Neural cell (in vitro differentiated cells): ENCODE measurements at regions not wholly inside any gene's neighbourhood (a gene's known extent, or its start where the extent isn't known, plus 50 kb on each side); places are given as distances from the start of the nearest gene placed in this dataset.

Experiments
- H2AFZ ChIP-seq: fragments of 200-600, 300-800 bp; sonication (generic), shearing (Covaris generic); 2 replicates; pipeline ENCODE4 v1.6.0; 2014; ENCODE audit warnings: low read depth, mild to moderate bottlenecking, antibody characterized with exemption, low read length, moderate library complexity
- H3F3A ChIP-seq: fragments of 200-600 bp; shearing (Covaris generic); 2 replicates; pipeline ENCODE4 v1.6.1; 2016; ENCODE audit warnings: mild to moderate bottlenecking, moderate library complexity, mixed read lengths, antibody characterized with exemption, low read length; ENCODE audit not compliant: insufficient read depth, poor library complexity, severe bottlenecking
- H3K27ac ChIP-seq: fragments of 200-600, 300-800 bp; sonication (generic), shearing (Covaris generic); 2 replicates; pipeline ENCODE4 v1.5.1; 2014; ENCODE audit warnings: mild to moderate bottlenecking, low read length, moderate library complexity
- H3K27me3 ChIP-seq: fragments of 300-800, 200-600 bp; sonication (generic), shearing (Covaris generic); 2 replicates; pipeline ENCODE4 v1.6.0; 2014; ENCODE audit warnings: mild to moderate bottlenecking, low read depth, low read length, moderate library complexity; ENCODE audit not compliant: insufficient read depth
- H3K36me3 ChIP-seq: fragments of 300-800, 200-600 bp; sonication (generic), shearing (Covaris generic); 2 replicates; pipeline ENCODE4 v1.5.1; 2014; ENCODE audit warnings: mild to moderate bottlenecking, antibody characterized with exemption, low read length, moderate library complexity; ENCODE audit not compliant: insufficient read depth
- H3K4me2 ChIP-seq: fragments of 300-800, 200-600 bp; sonication (generic), shearing (Covaris generic); 2 replicates; pipeline ENCODE4 v1.6.0; 2014; ENCODE audit warnings: mild to moderate bottlenecking, low read length
- H3K4me3 ChIP-seq: fragments of 300-800, 200-600 bp; sonication (generic), shearing (Covaris generic); 2 replicates; pipeline ENCODE4 v1.5.1; 2014; ENCODE audit warnings: mild to moderate bottlenecking, low read length, moderate library complexity
- H3K79me2 ChIP-seq: fragments of 200-600 bp; shearing (Covaris generic); replicated peaks from 2 replicates; pipeline ENCODE4 v1.6.0; 2014; ENCODE audit warnings: mild to moderate bottlenecking, low read length, moderate library complexity; ENCODE audit not compliant: insufficient read depth
- H3K9ac ChIP-seq: fragments of 300-800, 200-600 bp; sonication (generic), shearing (Covaris generic); 2 replicates; pipeline ENCODE4 v1.6.1; 2016; ENCODE audit warnings: mild to moderate bottlenecking, low read length, mixed read lengths
- H3K9me2 ChIP-seq: fragments of 200-600 bp; shearing (Covaris generic); 2 replicates; pipeline ENCODE4 v1.6.1; 2016; ENCODE audit warnings: mild to moderate bottlenecking, low read length, mixed read lengths; ENCODE audit not compliant: insufficient read depth
- H3K9me3 ChIP-seq: fragments of 200-600, 300-800 bp; sonication (generic), shearing (Covaris generic); 2 replicates; pipeline ENCODE4 v1.6.1; 2016; ENCODE audit warnings: mild to moderate bottlenecking, mixed run types, low read length, moderate library complexity, mixed read lengths
- H4K20me1 ChIP-seq: fragments of 200-600 bp; shearing (Covaris generic); 2 replicates; pipeline ENCODE4 v1.6.1; 2016; ENCODE audit warnings: mild to moderate bottlenecking, mixed run types; ENCODE audit not compliant: insufficient read depth
- EP300 ChIP-seq: fragments of 450-650 bp; conservative IDR thresholded peaks from 2 replicates; pipeline ENCODE4 v1.6.1; 2014; ENCODE audit warnings: antibody characterized with exemption, mild to moderate bottlenecking, moderate library complexity; ENCODE audit not compliant: poor library complexity, severe bottlenecking
- EZH2 ChIP-seq: fragments of 200-600, 300-800 bp; shearing (Covaris generic), sonication (generic); IDR thresholded peaks from 2 replicates; pipeline ENCODE4 v1.6.1; 2014; ENCODE audit warnings: antibody characterized with exemption, low read length, borderline replicate concordance, mild to moderate bottlenecking; ENCODE audit not compliant: insufficient read depth, poor library complexity, severe bottlenecking
- MXI1 ChIP-seq: fragments of 450-650 bp; conservative IDR thresholded peaks from 2 replicates; pipeline ENCODE4 v1.6.1; 2014; ENCODE audit warnings: antibody characterized with exemption, mild to moderate bottlenecking; ENCODE audit not compliant: poor library complexity, severe bottlenecking
- POLR2AphosphoS5 ChIP-seq: IDR thresholded peaks from 2 replicates; pipeline ENCODE4 v1.6.1; 2012
- RAD21 ChIP-seq: fragments of 450-650 bp; conservative IDR thresholded peaks from 2 replicates; pipeline ENCODE4 v1.6.1; 2014; ENCODE audit warnings: antibody characterized with exemption, mild to moderate bottlenecking, moderate library complexity
- SMC3 ChIP-seq: fragments of 450-650 bp; conservative IDR thresholded peaks from 2 replicates; pipeline ENCODE4 v1.6.1; 2014; ENCODE audit warnings: antibody characterized with exemption, mild to moderate bottlenecking, moderate library complexity; ENCODE audit not compliant: poor library complexity
- TAF1 ChIP-seq: IDR thresholded peaks from 2 replicates; pipeline ENCODE4 v1.6.1; 2012; ENCODE audit warnings: low read depth
- TF ChIP-seq, protein P1 (sequence below): IDR thresholded peaks from 2 replicates; pipeline ENCODE4 v1.6.1; 2012; ENCODE audit warnings: borderline replicate concordance
- TF ChIP-seq, protein P2 (sequence below): fragments of 450-650 bp; IDR thresholded peaks from 2 replicates; pipeline ENCODE4 v1.5.1; 2014; ENCODE audit warnings: antibody characterized with exemption, mild to moderate bottlenecking, moderate library complexity; ENCODE audit not compliant: poor library complexity, severe bottlenecking

- Histone ChIP-seq H3K9ac (no peak overlapping the region), H3K27ac (no peak overlapping the region), H3K36me3 (no peaks in the 10 kb centered on the region), H2AFZ (no peak overlapping the region), H3K79me2 (no peaks in the 10 kb centered on the region), H3K9me3 (no peaks in the 10 kb centered on the region), H3K4me3 (no peak overlapping the region), H3K27me3 (no peaks in the 10 kb centered on the region), H3F3A (no peaks in the 10 kb centered on the region), H3K9me2 (no peaks in the 10 kb centered on the region), H4K20me1 (no peaks in the 10 kb centered on the region), H3K4me2 (no peak overlapping the region)
- TF ChIP-seq, protein P1, sequence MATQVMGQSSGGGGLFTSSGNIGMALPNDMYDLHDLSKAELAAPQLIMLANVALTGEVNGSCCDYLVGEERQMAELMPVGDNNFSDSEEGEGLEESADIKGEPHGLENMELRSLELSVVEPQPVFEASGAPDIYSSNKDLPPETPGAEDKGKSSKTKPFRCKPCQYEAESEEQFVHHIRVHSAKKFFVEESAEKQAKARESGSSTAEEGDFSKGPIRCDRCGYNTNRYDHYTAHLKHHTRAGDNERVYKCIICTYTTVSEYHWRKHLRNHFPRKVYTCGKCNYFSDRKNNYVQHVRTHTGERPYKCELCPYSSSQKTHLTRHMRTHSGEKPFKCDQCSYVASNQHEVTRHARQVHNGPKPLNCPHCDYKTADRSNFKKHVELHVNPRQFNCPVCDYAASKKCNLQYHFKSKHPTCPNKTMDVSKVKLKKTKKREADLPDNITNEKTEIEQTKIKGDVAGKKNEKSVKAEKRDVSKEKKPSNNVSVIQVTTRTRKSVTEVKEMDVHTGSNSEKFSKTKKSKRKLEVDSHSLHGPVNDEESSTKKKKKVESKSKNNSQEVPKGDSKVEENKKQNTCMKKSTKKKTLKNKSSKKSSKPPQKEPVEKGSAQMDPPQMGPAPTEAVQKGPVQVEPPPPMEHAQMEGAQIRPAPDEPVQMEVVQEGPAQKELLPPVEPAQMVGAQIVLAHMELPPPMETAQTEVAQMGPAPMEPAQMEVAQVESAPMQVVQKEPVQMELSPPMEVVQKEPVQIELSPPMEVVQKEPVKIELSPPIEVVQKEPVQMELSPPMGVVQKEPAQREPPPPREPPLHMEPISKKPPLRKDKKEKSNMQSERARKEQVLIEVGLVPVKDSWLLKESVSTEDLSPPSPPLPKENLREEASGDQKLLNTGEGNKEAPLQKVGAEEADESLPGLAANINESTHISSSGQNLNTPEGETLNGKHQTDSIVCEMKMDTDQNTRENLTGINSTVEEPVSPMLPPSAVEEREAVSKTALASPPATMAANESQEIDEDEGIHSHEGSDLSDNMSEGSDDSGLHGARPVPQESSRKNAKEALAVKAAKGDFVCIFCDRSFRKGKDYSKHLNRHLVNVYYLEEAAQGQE: no peak
- no peak for TF ChIP-seq SMC3
- no peak for TF ChIP-seq TAF1
- TF ChIP-seq MXI1: no peak
- TF ChIP-seq EP300: no peak
- TF ChIP-seq POLR2AphosphoS5: no peak
- TF ChIP-seq RAD21: no peak
- TF ChIP-seq EZH2: no peak
- TF ChIP-seq, protein P2, sequence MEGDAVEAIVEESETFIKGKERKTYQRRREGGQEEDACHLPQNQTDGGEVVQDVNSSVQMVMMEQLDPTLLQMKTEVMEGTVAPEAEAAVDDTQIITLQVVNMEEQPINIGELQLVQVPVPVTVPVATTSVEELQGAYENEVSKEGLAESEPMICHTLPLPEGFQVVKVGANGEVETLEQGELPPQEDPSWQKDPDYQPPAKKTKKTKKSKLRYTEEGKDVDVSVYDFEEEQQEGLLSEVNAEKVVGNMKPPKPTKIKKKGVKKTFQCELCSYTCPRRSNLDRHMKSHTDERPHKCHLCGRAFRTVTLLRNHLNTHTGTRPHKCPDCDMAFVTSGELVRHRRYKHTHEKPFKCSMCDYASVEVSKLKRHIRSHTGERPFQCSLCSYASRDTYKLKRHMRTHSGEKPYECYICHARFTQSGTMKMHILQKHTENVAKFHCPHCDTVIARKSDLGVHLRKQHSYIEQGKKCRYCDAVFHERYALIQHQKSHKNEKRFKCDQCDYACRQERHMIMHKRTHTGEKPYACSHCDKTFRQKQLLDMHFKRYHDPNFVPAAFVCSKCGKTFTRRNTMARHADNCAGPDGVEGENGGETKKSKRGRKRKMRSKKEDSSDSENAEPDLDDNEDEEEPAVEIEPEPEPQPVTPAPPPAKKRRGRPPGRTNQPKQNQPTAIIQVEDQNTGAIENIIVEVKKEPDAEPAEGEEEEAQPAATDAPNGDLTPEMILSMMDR: no peak
Measured at GRCh38 chr16:48895142-48895541, 285.2 kb upstream of the N4BP1 start.

GRCh38 chr16:48892893-48893292 lies 282.9 kb upstream of the N4BP1 start:
- H3K4me3 ChIP-seq: no peak overlapping the region
- no peaks in the 10 kb centered on the region for H4K20me1 ChIP-seq
- no peaks in the 10 kb centered on the region for H3F3A ChIP-seq
- TF ChIP-seq, protein P2: no peak
- H3K9me3 ChIP-seq: no peaks in the 10 kb centered on the region
- H3K9me2 ChIP-seq: no peaks in the 10 kb centered on the region
- no peak overlapping the region for H3K9ac ChIP-seq
- no peak overlapping the region for H3K4me2 ChIP-seq
- H3K27me3 ChIP-seq: no peaks in the 10 kb centered on the region
- no peak overlapping the region for H3K27ac ChIP-seq
- no peaks in the 10 kb centered on the region for H3K79me2 ChIP-seq
- no peaks in the 10 kb centered on the region for H3K36me3 ChIP-seq
- no peak overlapping the region for H2AFZ ChIP-seq
